GM23338 (cell line): ENCODE measurements at regions not wholly inside any gene's neighbourhood (a gene's known extent, or its start where the extent isn't known, plus 50 kb on each side); places are given as distances from the start of the nearest gene placed in this dataset.

Experiments
- ATAC-seq: fragments of 200-7000 bp; cut with Tn5 transposase; 3 replicates; pipeline ENCODE4 v1.9.1; 2020
- DNase-seq: peaks from one replicate; pipeline ENCODE4 v3.0.0-alpha.2; 2015; ENCODE audit warnings: low spot score
- H2AFZ ChIP-seq: fragments of 200-600 bp; sonication (generic); 2 replicates; pipeline ENCODE4 v1.8.0; 2016; ENCODE audit warnings: antibody characterized with exemption, mild to moderate bottlenecking, moderate library complexity
- H3F3A ChIP-seq: fragments of 200-600 bp; sonication (generic); replicated peaks from 2 replicates; pipeline ENCODE4 v1.8.0; 2017; ENCODE audit warnings: antibody characterized with exemption, mixed run types, low read depth
- H3K27ac ChIP-seq: fragments of 200-600 bp; sonication (generic); 2 replicates; pipeline ENCODE4 v1.6.1; 2016; ENCODE audit warnings: low read depth
- H3K27me3 ChIP-seq: fragments of 200-600 bp; sonication (generic); 2 replicates; pipeline ENCODE4 v1.8.0; 2016; ENCODE audit warnings: mild to moderate bottlenecking, mixed run types, moderate library complexity; ENCODE audit not compliant: insufficient read depth
- H3K36me3 ChIP-seq: fragments of 200-600 bp; sonication (generic); 2 replicates; pipeline ENCODE4 v1.8.0; 2016; ENCODE audit warnings: mild to moderate bottlenecking; ENCODE audit not compliant: insufficient read depth
- H3K4me1 ChIP-seq: fragments of 200-600 bp; sonication (generic); 2 replicates; pipeline ENCODE4 v1.8.0; 2016; ENCODE audit warnings: mild to moderate bottlenecking, moderate library complexity; ENCODE audit not compliant: insufficient read depth
- H3K4me2 ChIP-seq: fragments of 200-600 bp; sonication (generic); 2 replicates; pipeline ENCODE4 v1.7.1; 2017; ENCODE audit warnings: mixed run types
- H3K4me3 ChIP-seq: fragments of 200-600 bp; sonication (generic); 2 replicates; pipeline ENCODE4 v1.6.1; 2016; ENCODE audit warnings: mixed run types
- H3K79me2 ChIP-seq: fragments of 200-600 bp; sonication (generic); replicated peaks from 2 replicates; pipeline ENCODE4 v1.8.0; 2017; ENCODE audit warnings: mild to moderate bottlenecking; ENCODE audit not compliant: insufficient read depth
- H3K9me2 ChIP-seq: fragments of 200-600 bp; sonication (generic); 2 replicates; pipeline ENCODE4 v1.8.0; 2017; ENCODE audit not compliant: insufficient read depth
- H4K20me1 ChIP-seq: fragments of 200-600 bp; sonication (generic); replicated peaks from 2 replicates; pipeline ENCODE4 v1.8.0; 2017; ENCODE audit warnings: mild to moderate bottlenecking; ENCODE audit not compliant: insufficient read depth
- H3K27ac Mint-ChIP-seq: 2 replicates; pipeline ENCODE4 v1.8.0; 2020; ENCODE audit warnings: inconsistent platforms, mild to moderate bottlenecking, moderate library complexity, mixed read lengths
- H3K27me3 Mint-ChIP-seq: 3 replicates; pipeline ENCODE4 v1.8.0; 2022; ENCODE audit warnings: low read depth, mild to moderate bottlenecking, moderate library complexity, mixed read lengths, inconsistent platforms; ENCODE audit not compliant: insufficient read depth, poor library complexity
- H3K36me3 Mint-ChIP-seq: 3 replicates; pipeline ENCODE4 v1.8.0; 2021; ENCODE audit warnings: low read depth, mild to moderate bottlenecking, inconsistent platforms, moderate library complexity, mixed read lengths
- H3K4me1 Mint-ChIP-seq: 3 replicates; pipeline ENCODE4 v1.8.0; 2020; ENCODE audit warnings: mild to moderate bottlenecking, inconsistent platforms, mixed read lengths
- H3K4me3 Mint-ChIP-seq: 3 replicates; pipeline ENCODE4 v1.8.0; 2021; ENCODE audit warnings: moderate library complexity, mild to moderate bottlenecking, inconsistent platforms, mixed read lengths
- H3K9me3 Mint-ChIP-seq: 3 replicates; pipeline ENCODE4 v1.8.0; 2020; ENCODE audit warnings: moderate library complexity, mild to moderate bottlenecking, inconsistent platforms, mixed read lengths
- POLR2AphosphoS5 ChIP-seq: IDR thresholded peaks from 2 replicates; pipeline ENCODE4 v1.6.1; 2016; ENCODE audit warnings: antibody characterized with exemption, low read depth
- TF ChIP-seq, protein P1 (sequence below): IDR thresholded peaks from one replicate; pipeline ENCODE4 v1.6.1; 2018; ENCODE audit warnings: antibody characterized with exemption; ENCODE audit not compliant: unreplicated experiment
- TF ChIP-seq, protein P2 (sequence below): fragments of 250-450 bp; sonication (Bioruptor Pico); IDR thresholded peaks from 2 replicates; pipeline ENCODE4 v1.5.0; 2020; ENCODE audit warnings: mild to moderate bottlenecking, moderate library complexity

DNA sequence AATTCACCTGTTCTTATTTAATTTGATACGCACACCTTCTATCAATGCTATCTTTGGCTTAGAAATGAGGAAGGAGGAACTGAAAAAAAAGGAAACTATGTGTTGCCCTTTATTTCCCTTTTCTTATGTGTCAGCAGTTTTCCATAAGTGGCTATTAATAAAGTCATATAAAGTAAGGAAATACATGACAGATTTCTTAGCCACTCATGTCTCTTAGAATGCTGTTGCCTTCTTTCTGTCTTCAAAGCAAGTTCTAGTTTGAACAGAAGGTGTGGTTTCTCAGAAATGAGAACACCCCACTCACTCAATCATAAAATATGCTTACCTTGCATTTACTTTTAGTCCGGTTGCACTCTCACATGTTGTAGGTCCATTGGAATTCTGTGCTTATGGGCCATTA is 640.5 kb upstream of the GRM7 start:
- H3K27me3 ChIP-seq = no peaks in the 10 kb centered on the region
- Mint-ChIP-seq H3K27me3 (no peaks in the 10 kb centered on the region), H3K4me3 (no peak overlapping the region), H3K9me3 (peaks cover 62% of the 10 kb centered on the region), H3K4me1 (peaks cover 10% of the 10 kb centered on the region; the same call in 2 of the 3 replicates), H3K36me3 (no peaks in the 10 kb centered on the region), H3K27ac (no peak overlapping the region)
- H3K4me3 ChIP-seq = no peak overlapping the region
- H4K20me1 ChIP-seq = no peaks in the 10 kb centered on the region
- DNase-seq (no peak), ATAC-seq (no peak)
- no peaks in the 10 kb centered on the region; the same call in 1 of the 2 replicates for H3K36me3 ChIP-seq
- no peaks in the 10 kb centered on the region for H3K9me2 ChIP-seq
- no peak overlapping the region for H2AFZ ChIP-seq
- H3F3A ChIP-seq = no peaks in the 10 kb centered on the region
- no peak overlapping the region for H3K4me2 ChIP-seq
- TF ChIP-seq, protein P1, sequence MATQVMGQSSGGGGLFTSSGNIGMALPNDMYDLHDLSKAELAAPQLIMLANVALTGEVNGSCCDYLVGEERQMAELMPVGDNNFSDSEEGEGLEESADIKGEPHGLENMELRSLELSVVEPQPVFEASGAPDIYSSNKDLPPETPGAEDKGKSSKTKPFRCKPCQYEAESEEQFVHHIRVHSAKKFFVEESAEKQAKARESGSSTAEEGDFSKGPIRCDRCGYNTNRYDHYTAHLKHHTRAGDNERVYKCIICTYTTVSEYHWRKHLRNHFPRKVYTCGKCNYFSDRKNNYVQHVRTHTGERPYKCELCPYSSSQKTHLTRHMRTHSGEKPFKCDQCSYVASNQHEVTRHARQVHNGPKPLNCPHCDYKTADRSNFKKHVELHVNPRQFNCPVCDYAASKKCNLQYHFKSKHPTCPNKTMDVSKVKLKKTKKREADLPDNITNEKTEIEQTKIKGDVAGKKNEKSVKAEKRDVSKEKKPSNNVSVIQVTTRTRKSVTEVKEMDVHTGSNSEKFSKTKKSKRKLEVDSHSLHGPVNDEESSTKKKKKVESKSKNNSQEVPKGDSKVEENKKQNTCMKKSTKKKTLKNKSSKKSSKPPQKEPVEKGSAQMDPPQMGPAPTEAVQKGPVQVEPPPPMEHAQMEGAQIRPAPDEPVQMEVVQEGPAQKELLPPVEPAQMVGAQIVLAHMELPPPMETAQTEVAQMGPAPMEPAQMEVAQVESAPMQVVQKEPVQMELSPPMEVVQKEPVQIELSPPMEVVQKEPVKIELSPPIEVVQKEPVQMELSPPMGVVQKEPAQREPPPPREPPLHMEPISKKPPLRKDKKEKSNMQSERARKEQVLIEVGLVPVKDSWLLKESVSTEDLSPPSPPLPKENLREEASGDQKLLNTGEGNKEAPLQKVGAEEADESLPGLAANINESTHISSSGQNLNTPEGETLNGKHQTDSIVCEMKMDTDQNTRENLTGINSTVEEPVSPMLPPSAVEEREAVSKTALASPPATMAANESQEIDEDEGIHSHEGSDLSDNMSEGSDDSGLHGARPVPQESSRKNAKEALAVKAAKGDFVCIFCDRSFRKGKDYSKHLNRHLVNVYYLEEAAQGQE = no peak
- TF ChIP-seq, protein P2, sequence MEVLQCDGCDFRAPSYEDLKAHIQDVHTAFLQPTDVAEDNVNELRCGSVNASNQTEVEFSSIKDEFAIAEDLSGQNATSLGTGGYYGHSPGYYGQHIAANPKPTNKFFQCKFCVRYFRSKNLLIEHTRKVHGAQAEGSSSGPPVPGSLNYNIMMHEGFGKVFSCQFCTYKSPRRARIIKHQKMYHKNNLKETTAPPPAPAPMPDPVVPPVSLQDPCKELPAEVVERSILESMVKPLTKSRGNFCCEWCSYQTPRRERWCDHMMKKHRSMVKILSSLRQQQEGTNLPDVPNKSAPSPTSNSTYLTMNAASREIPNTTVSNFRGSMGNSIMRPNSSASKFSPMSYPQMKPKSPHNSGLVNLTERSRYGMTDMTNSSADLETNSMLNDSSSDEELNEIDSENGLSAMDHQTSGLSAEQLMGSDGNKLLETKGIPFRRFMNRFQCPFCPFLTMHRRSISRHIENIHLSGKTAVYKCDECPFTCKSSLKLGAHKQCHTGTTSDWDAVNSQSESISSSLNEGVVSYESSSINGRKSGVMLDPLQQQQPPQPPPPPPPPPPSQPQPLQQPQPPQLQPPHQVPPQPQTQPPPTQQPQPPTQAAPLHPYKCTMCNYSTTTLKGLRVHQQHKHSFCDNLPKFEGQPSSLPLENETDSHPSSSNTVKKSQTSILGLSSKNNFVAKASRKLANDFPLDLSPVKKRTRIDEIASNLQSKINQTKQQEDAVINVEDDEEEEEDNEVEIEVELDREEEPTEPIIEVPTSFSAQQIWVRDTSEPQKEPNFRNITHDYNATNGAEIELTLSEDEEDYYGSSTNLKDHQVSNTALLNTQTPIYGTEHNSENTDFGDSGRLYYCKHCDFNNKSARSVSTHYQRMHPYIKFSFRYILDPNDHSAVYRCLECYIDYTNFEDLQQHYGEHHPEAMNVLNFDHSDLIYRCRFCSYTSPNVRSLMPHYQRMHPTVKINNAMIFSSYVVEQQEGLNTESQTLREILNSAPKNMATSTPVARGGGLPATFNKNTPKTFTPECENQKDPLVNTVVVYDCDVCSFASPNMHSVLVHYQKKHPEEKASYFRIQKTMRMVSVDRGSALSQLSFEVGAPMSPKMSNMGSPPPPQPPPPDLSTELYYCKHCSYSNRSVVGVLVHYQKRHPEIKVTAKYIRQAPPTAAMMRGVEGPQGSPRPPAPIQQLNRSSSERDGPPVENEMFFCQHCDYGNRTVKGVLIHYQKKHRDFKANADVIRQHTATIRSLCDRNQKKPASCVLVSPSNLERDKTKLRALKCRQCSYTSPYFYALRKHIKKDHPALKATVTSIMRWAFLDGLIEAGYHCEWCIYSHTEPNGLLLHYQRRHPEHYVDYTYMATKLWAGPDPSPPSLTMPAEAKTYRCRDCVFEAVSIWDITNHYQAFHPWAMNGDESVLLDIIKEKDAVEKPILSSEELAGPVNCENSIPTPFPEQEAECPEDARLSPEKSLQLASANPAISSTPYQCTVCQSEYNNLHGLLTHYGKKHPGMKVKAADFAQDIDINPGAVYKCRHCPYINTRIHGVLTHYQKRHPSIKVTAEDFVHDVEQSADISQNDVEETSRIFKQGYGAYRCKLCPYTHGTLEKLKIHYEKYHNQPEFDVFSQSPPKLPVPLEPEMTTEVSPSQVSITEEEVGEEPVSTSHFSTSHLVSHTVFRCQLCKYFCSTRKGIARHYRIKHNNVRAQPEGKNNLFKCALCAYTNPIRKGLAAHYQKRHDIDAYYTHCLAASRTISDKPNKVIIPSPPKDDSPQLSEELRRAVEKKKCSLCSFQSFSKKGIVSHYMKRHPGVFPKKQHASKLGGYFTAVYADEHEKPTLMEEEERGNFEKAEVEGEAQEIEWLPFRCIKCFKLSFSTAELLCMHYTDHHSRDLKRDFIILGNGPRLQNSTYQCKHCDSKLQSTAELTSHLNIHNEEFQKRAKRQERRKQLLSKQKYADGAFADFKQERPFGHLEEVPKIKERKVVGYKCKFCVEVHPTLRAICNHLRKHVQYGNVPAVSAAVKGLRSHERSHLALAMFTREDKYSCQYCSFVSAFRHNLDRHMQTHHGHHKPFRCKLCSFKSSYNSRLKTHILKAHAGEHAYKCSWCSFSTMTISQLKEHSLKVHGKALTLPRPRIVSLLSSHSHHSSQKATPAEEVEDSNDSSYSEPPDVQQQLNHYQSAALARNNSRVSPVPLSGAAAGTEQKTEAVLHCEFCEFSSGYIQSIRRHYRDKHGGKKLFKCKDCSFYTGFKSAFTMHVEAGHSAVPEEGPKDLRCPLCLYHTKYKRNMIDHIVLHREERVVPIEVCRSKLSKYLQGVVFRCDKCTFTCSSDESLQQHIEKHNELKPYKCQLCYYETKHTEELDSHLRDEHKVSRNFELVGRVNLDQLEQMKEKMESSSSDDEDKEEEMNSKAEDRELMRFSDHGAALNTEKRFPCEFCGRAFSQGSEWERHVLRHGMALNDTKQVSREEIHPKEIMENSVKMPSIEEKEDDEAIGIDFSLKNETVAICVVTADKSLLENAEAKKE (CRISPR knock-in tag) = no peak
- TF ChIP-seq POLR2AphosphoS5 = no peak
- H3K4me1 ChIP-seq = no peaks in the 10 kb centered on the region
- H3K79me2 ChIP-seq = no peaks in the 10 kb centered on the region
- H3K27ac ChIP-seq = no peak overlapping the region
